HCT116 (cell line): ENCODE measurements at regions not wholly inside any gene's neighbourhood (a gene's known extent, or its start where the extent isn't known, plus 50 kb on each side); places are given as distances from the start of the nearest gene placed in this dataset.

Source experiments
- ATAC-seq: fragments of 200-7000 bp; cut with Tn5 transposase; 2 replicates; pipeline ENCODE4 v1.9.1; 2020; ENCODE audit warnings: mild to moderate bottlenecking, moderate library complexity
- BruUV-seq: library from RNA; stranded (reverse); fragments of 400-500 nt; replicated peaks from 2 replicates; lab custom pipeline; 2021; lab: Mats Ljungman, UMichigan
- CTCF ChIA-PET: fragments of 300-600 bp; sonication (Branson Sonifier 250); formaldehyde crosslinking; loops from one replicate; lab custom pipeline; 2021; ENCODE audit warnings: antibody characterized with exemption; lab: Charles Lee
- POLR2A ChIA-PET: fragments of 300-600, 350-600 bp; sonication (Branson Sonifier 250); formaldehyde crosslinking; loops from one replicate; lab custom pipeline; 2021; ENCODE audit warnings: antibody characterized with exemption; lab: Charles Lee
- RAD21 ChIA-PET, 2 experiments: fragments of 300-600 bp; sonication (Branson Sonifier 250); formaldehyde crosslinking; loops; one replicate each; lab custom pipeline; 2023; ENCODE audit warnings: low total read pairs in 2 of 2; ENCODE audit not compliant: uncharacterized antibody in 2 of 2, unreplicated experiment in 2 of 2, low non-redundant PET in 1 of 2; lab: Charles Lee
- DNase-seq: peaks from one replicate; pipeline ENCODE4 v3.0.0-alpha.2; 2010; ENCODE audit warnings: low read depth, low spot score
- H2AFZ ChIP-seq: fragments of 200-600 bp; shearing (Covaris generic), sonication (generic); 2 replicates; pipeline ENCODE4 v1.6.1; 2017; ENCODE audit warnings: low read depth, mixed run types, mixed read lengths, antibody characterized with exemption, low read length; ENCODE audit not compliant: poor library complexity, severe bottlenecking
- H3K27ac ChIP-seq: 2 replicates; pipeline ENCODE4 v1.5.1; 2012; ENCODE audit warnings: low read depth, low read length
- H3K27me3 ChIP-seq: fragments of 200-600 bp; sonication (generic); 2 replicates; pipeline ENCODE4 v1.6.1; 2016; ENCODE audit warnings: mixed run types, low read length, mixed read lengths; ENCODE audit not compliant: insufficient read depth
- H3K36me3 ChIP-seq, 2 experiments: fragments of 200-500 bp in 1 of 2; fragments of 200-600 bp in 1 of 2; sonication (Bioruptor generic) in 1 of 2; sonication (generic) in 1 of 2; 2 replicates each; pipeline versions ENCODE4 v1.5.1 to v1.6.1; 2014 to 2016; ENCODE audit warnings: low read length in 2 of 2, inconsistent platforms in 1 of 2, mixed read lengths in 1 of 2, mixed run types in 1 of 2; ENCODE audit not compliant: insufficient read depth in 2 of 2, control insufficient read depth in 1 of 2
- H3K4me1 ChIP-seq, 2 experiments: fragments of 200-600 bp in 1 of 2; sonication (generic) in 1 of 2; 2 replicates each; pipeline versions ENCODE4 v1.5.1 to v1.6.1; 2012 to 2017; ENCODE audit warnings: low read length in 2 of 2, inconsistent platforms in 1 of 2, mild to moderate bottlenecking in 1 of 2, mixed read lengths in 1 of 2, mixed run types in 1 of 2, moderate library complexity in 1 of 2; ENCODE audit not compliant: insufficient read depth in 2 of 2, control insufficient read depth in 1 of 2
- H3K4me2 ChIP-seq: fragments of 200-600 bp; sonication (generic); 2 replicates; pipeline ENCODE4 v1.6.1; 2017; ENCODE audit warnings: mixed run types, low read length, mixed read lengths
- H3K4me3 ChIP-seq, 2 experiments: fragments of 200-600 bp in 1 of 2; sonication (generic) in 1 of 2; replicated peaks in 1 of 2; 2 replicates each; pipeline ENCODE4 v1.5.1; 2011 to 2016; ENCODE audit warnings: low read length in 2 of 2, control low read depth in 1 of 2, low read depth in 1 of 2, mild to moderate bottlenecking in 1 of 2, mixed read lengths in 1 of 2, mixed run types in 1 of 2
- H3K79me2 ChIP-seq: fragments of 200-600 bp; sonication (generic); 2 replicates; pipeline ENCODE4 v1.6.1; 2017; ENCODE audit warnings: mild to moderate bottlenecking, mixed run types, low read length, moderate library complexity, mixed read lengths; ENCODE audit not compliant: insufficient read depth
- H3K9ac ChIP-seq: fragments of 200-600 bp; sonication (generic); 2 replicates; pipeline ENCODE4 v1.6.1; 2016; ENCODE audit warnings: low read length, mixed read lengths
- H3K9me2 ChIP-seq: fragments of 200-600 bp; sonication (generic), shearing (Covaris generic); 2 replicates; pipeline ENCODE4 v1.6.1; 2017; ENCODE audit warnings: mixed run types, mild to moderate bottlenecking, moderate library complexity; ENCODE audit not compliant: insufficient read depth
- H3K9me3 ChIP-seq, 2 experiments: fragments of 200-500 bp in 1 of 2; fragments of 200-600 bp in 1 of 2; sonication (Bioruptor generic) in 1 of 2; sonication (generic) in 1 of 2; 2 replicates each; pipeline ENCODE4 v1.6.1; 2014 to 2017; ENCODE audit warnings: low read length in 2 of 2, mixed read lengths in 2 of 2, inconsistent platforms in 1 of 2, low read depth in 1 of 2, mild to moderate bottlenecking in 1 of 2, mixed run types in 1 of 2, moderate library complexity in 1 of 2; ENCODE audit not compliant: control insufficient read depth in 1 of 2, insufficient read depth in 1 of 2
- H4K20me1 ChIP-seq: fragments of 200-600 bp; sonication (generic), shearing (Covaris generic); 2 replicates; pipeline ENCODE4 v1.6.1; 2017; ENCODE audit warnings: mixed run types, mild to moderate bottlenecking, moderate library complexity; ENCODE audit not compliant: insufficient read depth
- ATF3 ChIP-seq: IDR thresholded peaks from 2 replicates; pipeline ENCODE4 v1.6.1; 2012
- CBX3 ChIP-seq: IDR thresholded peaks from 2 replicates; pipeline ENCODE4 v1.6.1; 2012; ENCODE audit warnings: low read depth
- CEBPB ChIP-seq: IDR thresholded peaks from 2 replicates; pipeline ENCODE4 v1.6.1; 2012; ENCODE audit warnings: low read depth
- CTCF ChIP-seq, 3 experiments: fragments of 200-600 bp in 1 of 3; sonication (generic) in 1 of 3; IDR thresholded peaks in 2 of 3; conservative IDR thresholded peaks in 1 of 3; 2 replicates each; pipeline ENCODE4 v1.5.1; 2012 to 2017; ENCODE audit warnings: low read depth in 2 of 3, low read length in 2 of 3, antibody characterized with exemption in 1 of 3, borderline replicate concordance in 1 of 3, control low read depth in 1 of 3, mild to moderate bottlenecking in 1 of 3, mixed read lengths in 1 of 3, mixed run types in 1 of 3, moderate library complexity in 1 of 3; ENCODE audit not compliant: insufficient read depth in 1 of 3
- EGR1 ChIP-seq: IDR thresholded peaks from 2 replicates; pipeline ENCODE4 v1.6.1; 2012; ENCODE audit warnings: low read depth
- ELF1 ChIP-seq: IDR thresholded peaks from 2 replicates; pipeline ENCODE4 v1.6.1; 2012; ENCODE audit warnings: low read depth, borderline replicate concordance
- EZH2 ChIP-seq: fragments of 200-600 bp; sonication (generic); IDR thresholded peaks from 2 replicates; pipeline ENCODE4 v1.6.1; 2017; ENCODE audit warnings: antibody characterized with exemption, mixed run types
- EZH2phosphoT487 ChIP-seq: fragments of 200-600 bp; IDR thresholded peaks from 2 replicates; pipeline ENCODE4 v1.6.1; 2018; ENCODE audit warnings: antibody characterized with exemption, borderline replicate concordance
- MAX ChIP-seq: IDR thresholded peaks from 2 replicates; pipeline ENCODE4 v1.6.1; 2012
- POLR2A ChIP-seq: IDR thresholded peaks from 2 replicates; pipeline ENCODE4 v1.7.0; 2011; ENCODE audit warnings: borderline replicate concordance; ENCODE audit not compliant: insufficient read depth, insufficient read length; ENCODE audit errors: extremely low read depth
- POLR2AphosphoS5 ChIP-seq: IDR thresholded peaks from 2 replicates; pipeline ENCODE4 v1.6.1; 2011; ENCODE audit warnings: mild to moderate bottlenecking, low read depth, low read length, moderate library complexity
- RAD21 ChIP-seq: IDR thresholded peaks from 2 replicates; pipeline ENCODE4 v1.6.1; 2012; ENCODE audit warnings: low read depth, mild to moderate bottlenecking
- REST ChIP-seq: IDR thresholded peaks from 2 replicates; pipeline ENCODE4 v1.6.1; 2012; ENCODE audit warnings: low read depth
- YY1 ChIP-seq: IDR thresholded peaks from 2 replicates; pipeline ENCODE4 v1.6.1; 2011; ENCODE audit warnings: low read length, low read depth, moderate library complexity, mild to moderate bottlenecking; ENCODE audit not compliant: insufficient replicate concordance; ENCODE audit errors: extremely low read depth
- ZBTB33 ChIP-seq: IDR thresholded peaks from 2 replicates; pipeline ENCODE4 v1.6.1; 2011; ENCODE audit warnings: mild to moderate bottlenecking, low read length, moderate library complexity; ENCODE audit not compliant: insufficient replicate concordance; ENCODE audit errors: extremely low read depth
- ZFX ChIP-seq: fragments of 450-650 bp; IDR thresholded peaks from 2 replicates; pipeline ENCODE4 v1.6.1; 2017
- intact Hi-C: fragments of 100-400 bp; cut with micrococcal nuclease; formaldehyde crosslinking; loops from 2 replicates; pipeline ENCODE4 v1.10.0; 2022

GRCh38 chr7:81198766-81199165 is 279.9 kb upstream of the SEMA3C start:
- ChIA-PET POLR2A (interaction anchor here (0.6 kb wide), 1 partner anchor 233 kb away, joined by 6 read pairs; no protein-coding TSS in a partner anchor), RAD21 (no interaction called here), CTCF (no interaction called here)
- Histone ChIP-seq H3K27ac (no peak overlapping the region), H3K4me3 (no peak overlapping the region), H3K36me3 (no peaks in the 10 kb centered on the region), H3K79me2 (no peaks in the 10 kb centered on the region), H3K9me3 (no peaks in the 10 kb centered on the region), H3K9ac (no peak overlapping the region), H3K4me2 (no peak overlapping the region), H3K27me3 (no peaks in the 10 kb centered on the region), H3K4me1 (no peaks in the 10 kb centered on the region), H3K9me2 (no peaks in the 10 kb centered on the region; the same call in 1 of the 2 replicates), H2AFZ (no peak overlapping the region), H4K20me1 (no peaks in the 10 kb centered on the region)
- no peak for DNase-seq
- intact Hi-C loops, result no loop called here
- BruUV-seq, result no TSS peak
- no peak for TF ChIP-seq CTCF (IDR thresholded peaks at IDR 0.05 in 2 of 3, conservative IDR thresholded peaks at IDR 0.05 in 1 of 3; ENCODE audit: borderline replicate concordance in 1 of 3, insufficient read depth in 1 of 3, low read depth in 2 of 3, low read length in 2 of 3)
- no peak for TF ChIP-seq RAD21
- TF ChIP-seq EZH2, result no peak
- no peak for TF ChIP-seq REST
- TF ChIP-seq MAX, result no peak
- no peak for TF ChIP-seq YY1
- TF ChIP-seq POLR2A, result no peak
- no peak for TF ChIP-seq CEBPB
- TF ChIP-seq ZFX, result no peak
- TF ChIP-seq CBX3, result no peak
- TF ChIP-seq POLR2AphosphoS5, result no peak
- no peak for TF ChIP-seq ELF1
- TF ChIP-seq ZBTB33, result no peak
- no peak for TF ChIP-seq EZH2phosphoT487
- TF ChIP-seq EGR1, result no peak
- no peak for TF ChIP-seq ATF3
- no peak for ATAC-seq
